H1 (cell line): ENCODE measurements at regions not wholly inside any gene's neighbourhood (a gene's known extent, or its start where the extent isn't known, plus 50 kb on each side); places are given as distances from the start of the nearest gene placed in this dataset.

Experiments
- CTCF ChIA-PET: fragments of 300-600 bp; sonication (Branson Sonifier 250); formaldehyde crosslinking; loops from one replicate; lab custom pipeline; 2021; ENCODE audit not compliant: partially characterized antibody; lab: Charles Lee
- POLR2A ChIA-PET: fragments of 300-600 bp; sonication (Branson Sonifier 250); formaldehyde crosslinking; loops from one replicate; lab custom pipeline; 2021; ENCODE audit warnings: inconsistent platforms; ENCODE audit not compliant: partially characterized antibody; lab: Charles Lee
- DNase-seq, 2 experiments: peaks; one replicate each; pipeline versions ENCODE4 v3.0.0 to v3.0.0-alpha.2; 2010 to 2022; ENCODE audit warnings: low spot score in 2 of 2, low read depth in 1 of 2, mixed read lengths in 1 of 2
- FAIRE-seq: peaks from 2 replicates; lab custom pipeline; 2011; peaks lifted over from hg19 to GRCh38; lab: Jason Lieb, UNC
- H2AFZ ChIP-seq: 2 replicates; pipeline ENCODE4 v1.8.1; 2012; ENCODE audit warnings: low read length, inconsistent platforms
- H2AK5ac ChIP-seq: 2 replicates; pipeline ENCODE4 v1.6.1; 2013; ENCODE audit warnings: low read depth, low read length
- H2BK120ac ChIP-seq: replicated peaks from 2 replicates; pipeline ENCODE3; 2013; ENCODE audit warnings: low read depth, low read length, inconsistent platforms
- H2BK12ac ChIP-seq: 2 replicates; pipeline ENCODE4 v1.6.1; 2013; ENCODE audit warnings: low read depth, low read length
- H2BK15ac ChIP-seq: 2 replicates; pipeline ENCODE4 v1.6.1; 2013; ENCODE audit warnings: low read length
- H2BK20ac ChIP-seq: 2 replicates; pipeline ENCODE4 v1.6.1; 2013; ENCODE audit warnings: low read length
- H2BK5ac ChIP-seq: 2 replicates; pipeline ENCODE4 v1.6.1; 2013; ENCODE audit warnings: low read depth, low read length
- H3K14ac ChIP-seq: 2 replicates; pipeline ENCODE4 v1.6.1; 2013; ENCODE audit warnings: inconsistent platforms; ENCODE audit not compliant: insufficient read length
- H3K18ac ChIP-seq: 2 replicates; pipeline ENCODE4 v1.6.1; 2013; ENCODE audit warnings: low read length; ENCODE audit errors: extremely low read depth
- H3K23ac ChIP-seq: 2 replicates; pipeline ENCODE4 v1.6.1; 2013; ENCODE audit warnings: inconsistent platforms; ENCODE audit not compliant: insufficient read length
- H3K23me2 ChIP-seq: 2 replicates; pipeline ENCODE4 v1.6.1; 2013; ENCODE audit warnings: low read depth, low read length
- H3K27ac ChIP-seq: 2 replicates; pipeline ENCODE4 v1.6.1; 2011; ENCODE audit warnings: low read depth, low read length, inconsistent platforms
- H3K27me3 ChIP-seq, 4 experiments: replicated peaks in 1 of 4; 1 replicate in 1 of 4; 2 replicates in 3 of 4; pipeline versions ENCODE4 v1.6.1 to v1.8.1; 2011 to 2013; ENCODE audit warnings: low read length in 3 of 4, mild to moderate bottlenecking in 3 of 4, inconsistent platforms in 2 of 4, mixed read lengths in 2 of 4, moderate library complexity in 1 of 4; ENCODE audit not compliant: control insufficient read depth in 3 of 4, insufficient read depth in 3 of 4; ENCODE audit errors: extremely low read depth in 1 of 4
- H3K36me3 ChIP-seq, 4 experiments: 2 replicates each; pipeline versions ENCODE4 v1.6.1 to v1.8.1; 2011 to 2013; ENCODE audit warnings: mild to moderate bottlenecking in 4 of 4, low read length in 3 of 4, moderate library complexity in 2 of 4, control low read depth in 1 of 4, inconsistent platforms in 1 of 4; ENCODE audit not compliant: insufficient read depth in 4 of 4, control insufficient read depth in 2 of 4
- H3K4ac ChIP-seq: replicated peaks from 2 replicates; pipeline ENCODE3; 2013; ENCODE audit warnings: low read length, low read depth, mixed read lengths, inconsistent platforms; ENCODE audit not compliant: insufficient read length
- H3K4me1 ChIP-seq, 4 experiments: replicated peaks in 1 of 4; 1 replicate in 1 of 4; 2 replicates in 3 of 4; pipeline versions ENCODE4 v1.6.1 to v1.8.1; 2011 to 2013; ENCODE audit warnings: low read length in 3 of 4, inconsistent platforms in 2 of 4, mixed read lengths in 1 of 4; ENCODE audit not compliant: insufficient read depth in 4 of 4, control insufficient read depth in 3 of 4
- H3K4me2 ChIP-seq, 2 experiments: 2 replicates each; pipeline versions ENCODE4 v1.6.1 to v1.8.1; 2011 to 2013; ENCODE audit warnings: low read depth in 2 of 2, low read length in 2 of 2, control low read depth in 1 of 2, inconsistent platforms in 1 of 2, mild to moderate bottlenecking in 1 of 2; ENCODE audit not compliant: insufficient read depth in 1 of 2
- H3K4me3 ChIP-seq, 4 experiments: fragments of 200-600, 300-600 bp in 1 of 4; sonication (generic), shearing (Covaris generic), sonication (Bioruptor Twin) in 1 of 4; 2 replicates each; pipeline versions ENCODE4 v1.5.1 to v1.8.1; 2011 to 2016; ENCODE audit warnings: low read length in 4 of 4, low read depth in 3 of 4, control low read depth in 2 of 4, inconsistent platforms in 2 of 4, mild to moderate bottlenecking in 2 of 4, mixed read lengths in 1 of 4, moderate library complexity in 1 of 4; ENCODE audit not compliant: insufficient read depth in 2 of 4; ENCODE audit errors: extremely low read depth in 1 of 4
- H3K56ac ChIP-seq: replicated peaks from 2 replicates; pipeline ENCODE3; 2013; ENCODE audit warnings: low read depth, mild to moderate bottlenecking, mixed read lengths, low read length, inconsistent platforms; ENCODE audit not compliant: insufficient read length
- H3K79me1 ChIP-seq: 2 replicates; pipeline ENCODE4 v1.6.1; 2013; ENCODE audit warnings: low read depth, low read length, control low read depth
- H3K79me2 ChIP-seq, 2 experiments: 2 replicates each; pipeline versions ENCODE4 v1.6.1 to v1.8.1; 2012 to 2013; ENCODE audit warnings: low read length in 2 of 2, mild to moderate bottlenecking in 2 of 2, inconsistent platforms in 1 of 2; ENCODE audit not compliant: insufficient read depth in 2 of 2, control insufficient read depth in 1 of 2
- H3K9ac ChIP-seq, 4 experiments: replicated peaks in 1 of 4; 1 replicate in 1 of 4; 2 replicates in 3 of 4; pipeline versions ENCODE4 v1.6.1 to v1.8.1; 2011 to 2013; ENCODE audit warnings: low read depth in 3 of 4, low read length in 3 of 4, control low read depth in 2 of 4, mild to moderate bottlenecking in 2 of 4, moderate library complexity in 2 of 4, inconsistent platforms in 1 of 4; ENCODE audit errors: extremely low read depth in 1 of 4
- H3K9me3 ChIP-seq, 2 experiments: 2 replicates each; pipeline versions ENCODE4 v1.6.1 to v1.8.1; 2012 to 2013; ENCODE audit warnings: mild to moderate bottlenecking in 2 of 2, moderate library complexity in 2 of 2, control low read depth in 1 of 2, inconsistent platforms in 1 of 2, low read depth in 1 of 2, low read length in 1 of 2, mixed read lengths in 1 of 2; ENCODE audit not compliant: insufficient read depth in 2 of 2
- H4K20me1 ChIP-seq, 2 experiments: replicated peaks in 1 of 2; 2 replicates each; pipeline versions ENCODE3 to v1.8.1; 2011 to 2013; ENCODE audit warnings: inconsistent platforms in 2 of 2, low read length in 2 of 2, mild to moderate bottlenecking in 1 of 2; ENCODE audit not compliant: insufficient read depth in 2 of 2, control insufficient read depth in 1 of 2
- H4K5ac ChIP-seq: 2 replicates; pipeline ENCODE4 v1.6.1; 2013; ENCODE audit warnings: low read length, low read depth, mixed read lengths, inconsistent platforms; ENCODE audit not compliant: insufficient read length
- H4K8ac ChIP-seq: 2 replicates; pipeline ENCODE4 v1.8.0; 2013; ENCODE audit warnings: mild to moderate bottlenecking, moderate library complexity, low read length, inconsistent platforms; ENCODE audit not compliant: insufficient read depth; ENCODE audit errors: extremely low read depth
- H4K91ac ChIP-seq: replicated peaks from 2 replicates; pipeline ENCODE3; 2013; ENCODE audit warnings: low read length, mixed read lengths, inconsistent platforms; ENCODE audit not compliant: insufficient read length
- ASH2L ChIP-seq: fragments of 200-600, 300-600 bp; sonication (generic); IDR thresholded peaks from one replicate; pipeline ENCODE4 v1.7.1; 2017; ENCODE audit warnings: low read length
- CBX8 ChIP-seq: fragments of 300-800, 300-1000 bp; sonication (generic); IDR thresholded peaks from 2 replicates; pipeline ENCODE4 v1.7.1; 2016; ENCODE audit warnings: low read depth, low read length, borderline replicate concordance
- CHD1 ChIP-seq: IDR thresholded peaks from 2 replicates; pipeline ENCODE4 v1.6.1; 2012; ENCODE audit warnings: low read depth, low read length, improper control_type of control experiment
- CREB1 ChIP-seq: IDR thresholded peaks from 2 replicates; pipeline ENCODE4 v1.6.1; 2012; ENCODE audit warnings: inconsistent platforms
- EP300 ChIP-seq, 2 experiments: IDR thresholded peaks; 1 replicate in 1 of 2; 2 replicates in 1 of 2; pipeline ENCODE4 v1.6.1; 2011 to 2012; ENCODE audit warnings: low read depth in 2 of 2, low read length in 2 of 2, mild to moderate bottlenecking in 2 of 2, borderline replicate concordance in 1 of 2, inconsistent platforms in 1 of 2, moderate library complexity in 1 of 2
- EZH2 ChIP-seq: fragments of 200-600 bp; sonication (generic); IDR thresholded peaks from 2 replicates; pipeline ENCODE4 v1.7.1; 2012; ENCODE audit warnings: low read depth, mild to moderate bottlenecking, moderate library complexity, low read length, inconsistent platforms; ENCODE audit not compliant: severe bottlenecking
- FOSL1 ChIP-seq: IDR thresholded peaks from 2 replicates; pipeline ENCODE4 v1.6.1; 2011; ENCODE audit warnings: mild to moderate bottlenecking, low read depth, low read length, moderate library complexity; ENCODE audit not compliant: insufficient read depth
- KDM1A ChIP-seq: fragments of 200-600, 300-600 bp; sonication (generic); IDR thresholded peaks from 2 replicates; pipeline ENCODE4 v1.7.1; 2016; ENCODE audit warnings: mild to moderate bottlenecking, low read length, borderline replicate concordance
- NRF1 ChIP-seq: IDR thresholded peaks from 2 replicates; pipeline ENCODE4 v1.6.1; 2011; ENCODE audit warnings: mild to moderate bottlenecking, low read depth, low read length, improper control_type of control experiment
- POLR2AphosphoS5 ChIP-seq: IDR thresholded peaks from 2 replicates; pipeline ENCODE4 v1.6.1; 2011; ENCODE audit warnings: low read depth, low read length
- SIN3A ChIP-seq, 2 experiments: IDR thresholded peaks in 1 of 2; conservative IDR thresholded peaks in 1 of 2; 2 replicates each; pipeline ENCODE4 v1.6.1; 2011 to 2012; ENCODE audit warnings: low read length in 2 of 2, improper control_type of control experiment in 1 of 2, low read depth in 1 of 2, mild to moderate bottlenecking in 1 of 2
- SIX5 ChIP-seq: IDR thresholded peaks from 2 replicates; pipeline ENCODE4 v1.6.1; 2011; ENCODE audit warnings: mild to moderate bottlenecking, low read depth, low read length
- SP2 ChIP-seq: IDR thresholded peaks from 2 replicates; pipeline ENCODE4 v1.6.1; 2012; ENCODE audit warnings: mild to moderate bottlenecking, low read length, inconsistent platforms
- TAF7 ChIP-seq: optimal IDR thresholded peaks from 2 replicates; pipeline ENCODE3; 2011; ENCODE audit warnings: low read depth, mild to moderate bottlenecking, inconsistent platforms, low read length, moderate library complexity, borderline replicate concordance
- TBP ChIP-seq: IDR thresholded peaks from 2 replicates; pipeline ENCODE4 v1.6.1; 2011; ENCODE audit warnings: low read depth, low read length, improper control_type of control experiment
- WGBS, 2 experiments: shearing (Covaris generic) in 1 of 2; methylation state at CpG; one replicate each; pipeline versions ENCODE4 v1.1.6 to v1.1.7; 2013 to 2015; ENCODE audit warnings: low lambda C conversion rate in 2 of 2, mixed read lengths in 2 of 2, inconsistent platforms in 1 of 2, low coverage in 1 of 2, missing lambda C conversion rate in 1 of 2; ENCODE audit not compliant: insufficient replicate concordance in 2 of 2, insufficient coverage in 1 of 2, insufficient read length in 1 of 2; ENCODE audit errors: extremely low coverage in 1 of 2, missing lambda C conversion rate in 1 of 2; 5-methylcytosine and 5-hydroxymethylcytosine counted together

GRCh38 chr13:109494925-109495369 is 291.4 kb downstream of the IRS2 start:
- Histone ChIP-seq H3K27ac (no peak overlapping the region), H3K23me2 (no peaks in the 10 kb centered on the region), H2AK5ac (no peak overlapping the region), H2BK5ac (no peak overlapping the region), H3K27me3 (no peaks in the 10 kb centered on the region), H3K4me3 (no peak overlapping the region), H4K8ac (no peak overlapping the region), H2BK12ac (no peak overlapping the region), H3K4me2 (no peak overlapping the region), H2BK15ac (no peak overlapping the region), H4K5ac (no peak overlapping the region), H3K4me1 (no peaks in the 10 kb centered on the region), H2BK20ac (no peak overlapping the region), H2AFZ (no peak overlapping the region), H2BK120ac (no peak overlapping the region), H3K4ac (no peak overlapping the region), H3K9ac (no peak overlapping the region), H4K91ac (no peak overlapping the region), H4K20me1 (no peaks in the 10 kb centered on the region), H3K36me3 (no peaks in the 10 kb centered on the region), H3K23ac (no peak overlapping the region), H3K79me2 (no peaks in the 10 kb centered on the region), H3K18ac (no peak overlapping the region), H3K56ac (no peak overlapping the region), H3K79me1 (no peaks in the 10 kb centered on the region), H3K14ac (no peak overlapping the region), H3K9me3 (0 out of 4 replicates have a peak, but pooled peaks cover 0 to under 1% of the 10 kb centered on the region in 2 experiments)
- POLR2A ChIA-PET, result no interaction called here
- FAIRE-seq (no peak), DNase-seq (no peak)
- 88% methylated on average over 9 of the region's 9 CpGs; no CpG with 5 or more reads in 1 of the 2 experiments for WGBS, 2 experiments
- CTCF ChIA-PET, result no interaction called here
- no peak for TF ChIP-seq TBP
- TF ChIP-seq NRF1, result no peak
- no peak for TF ChIP-seq CREB1
- no peak for TF ChIP-seq KDM1A
- TF ChIP-seq FOSL1, result no peak
- TF ChIP-seq SP2, result no peak
- no peak for TF ChIP-seq SIX5
- no peak for TF ChIP-seq ASH2L
- no peak for TF ChIP-seq TAF7
- TF ChIP-seq CBX8, result no peak
- TF ChIP-seq EZH2, result no peak
- TF ChIP-seq POLR2AphosphoS5, result no peak
- no peak for TF ChIP-seq SIN3A (conservative IDR thresholded peaks at IDR 0.05 in 1 of 2, IDR thresholded peaks at IDR 0.05 in 1 of 2; ENCODE audit: low read depth in 1 of 2, low read length in 2 of 2)
- no peak for TF ChIP-seq EP300 (IDR thresholded peaks at IDR 0.05; ENCODE audit: borderline replicate concordance in 1 of 2, low read depth in 2 of 2, low read length in 2 of 2)
- TF ChIP-seq CHD1, result no peak
